H9 (cell line): ENCODE measurements at regions not wholly inside any gene's neighbourhood (a gene's known extent, or its start where the extent isn't known, plus 50 kb on each side); places are given as distances from the start of the nearest gene placed in this dataset.

Experiments used
- DNase-seq: peaks from one replicate; pipeline ENCODE4 v3.0.0-alpha.2; 2017
- H2AFZ ChIP-seq: one replicate; pipeline ENCODE4 v1.6.1; 2013; ENCODE audit warnings: mild to moderate bottlenecking, low read length, control low read depth, moderate library complexity
- H2AK5ac ChIP-seq: 2 replicates; pipeline ENCODE4 v1.6.1; 2013; ENCODE audit warnings: low read length, control low read depth, mixed read lengths; ENCODE audit not compliant: insufficient read length
- H2BK120ac ChIP-seq: one replicate; pipeline ENCODE4 v1.6.1; 2013; ENCODE audit warnings: low read depth, mild to moderate bottlenecking, low read length, control low read depth, inconsistent platforms; ENCODE audit not compliant: poor library complexity, severe bottlenecking
- H2BK12ac ChIP-seq: 2 replicates; pipeline ENCODE4 v1.6.1; 2013; ENCODE audit warnings: low read length, control low read depth, mixed read lengths, low read depth; ENCODE audit not compliant: insufficient read length
- H2BK15ac ChIP-seq: 2 replicates; pipeline ENCODE4 v1.6.1; 2013; ENCODE audit warnings: low read depth, low read length, control low read depth
- H2BK20ac ChIP-seq: one replicate; pipeline ENCODE4 v1.6.1; 2013; ENCODE audit warnings: low read depth, mild to moderate bottlenecking, low read length, control low read depth, inconsistent platforms; ENCODE audit not compliant: poor library complexity, severe bottlenecking
- H2BK5ac ChIP-seq: 2 replicates; pipeline ENCODE4 v1.6.1; 2013; ENCODE audit warnings: low read length, control low read depth, mixed read lengths; ENCODE audit not compliant: insufficient read length
- H3K14ac ChIP-seq: 2 replicates; pipeline ENCODE4 v1.6.1; 2013; ENCODE audit warnings: low read length, control low read depth; ENCODE audit not compliant: insufficient read depth
- H3K18ac ChIP-seq: 2 replicates; pipeline ENCODE4 v1.6.1; 2013; ENCODE audit warnings: low read depth, mild to moderate bottlenecking, mixed read lengths, low read length, control low read depth; ENCODE audit not compliant: insufficient read length
- H3K23ac ChIP-seq: 2 replicates; pipeline ENCODE4 v1.6.1; 2013; ENCODE audit warnings: low read length, control low read depth, mixed read lengths, low read depth; ENCODE audit not compliant: insufficient read length
- H3K23me2 ChIP-seq: 2 replicates; pipeline ENCODE4 v1.6.1; 2013; ENCODE audit warnings: low read depth, mild to moderate bottlenecking, mixed read lengths, low read length, control low read depth; ENCODE audit not compliant: insufficient read length, poor library complexity, severe bottlenecking
- H3K27ac ChIP-seq: 2 replicates; pipeline ENCODE4 v1.5.1; 2013; ENCODE audit warnings: low read length, control low read depth, mixed read lengths, low read depth; ENCODE audit not compliant: insufficient read length
- H3K27me3 ChIP-seq: 2 replicates; pipeline ENCODE4 v1.6.1; 2013; ENCODE audit warnings: low read length, control low read depth, inconsistent platforms; ENCODE audit not compliant: insufficient read depth
- H3K4ac ChIP-seq: 2 replicates; pipeline ENCODE4 v1.6.1; 2013; ENCODE audit warnings: low read depth, mild to moderate bottlenecking, control low read depth, inconsistent platforms, low read length, moderate library complexity
- H3K4me1 ChIP-seq: 2 replicates; pipeline ENCODE4 v1.6.1; 2013; ENCODE audit warnings: low read length, control low read depth, inconsistent platforms; ENCODE audit not compliant: insufficient read depth
- H3K4me2 ChIP-seq: 2 replicates; pipeline ENCODE4 v1.6.1; 2013; ENCODE audit warnings: low read length, control low read depth, mixed read lengths; ENCODE audit not compliant: insufficient read length, insufficient read depth
- H3K56ac ChIP-seq: 2 replicates; pipeline ENCODE4 v1.6.1; 2013; ENCODE audit warnings: low read depth, mild to moderate bottlenecking, mixed read lengths, low read length, control low read depth; ENCODE audit not compliant: insufficient read length
- H3K79me1 ChIP-seq: 2 replicates; pipeline ENCODE4 v1.6.1; 2013; ENCODE audit warnings: low read depth, mild to moderate bottlenecking, moderate library complexity, low read length, control low read depth, inconsistent platforms; ENCODE audit not compliant: insufficient read depth, poor library complexity, severe bottlenecking
- H3K79me2 ChIP-seq: 2 replicates; pipeline ENCODE4 v1.6.1; 2013; ENCODE audit warnings: low read length, control low read depth, inconsistent platforms; ENCODE audit not compliant: insufficient read depth
- H3K9ac ChIP-seq: 2 replicates; pipeline ENCODE4 v1.6.1; 2013; ENCODE audit warnings: low read length, control low read depth, mixed read lengths; ENCODE audit not compliant: insufficient read length; ENCODE audit errors: extremely low read depth
- H3K9me3 ChIP-seq: one replicate; pipeline ENCODE4 v1.6.1; 2013; ENCODE audit warnings: low read depth, low read length, inconsistent platforms; ENCODE audit not compliant: control insufficient read depth
- H3T11ph ChIP-seq: one replicate; pipeline ENCODE4 v1.6.1; 2013; ENCODE audit warnings: mild to moderate bottlenecking, low read length, control low read depth, inconsistent platforms
- H4K20me1 ChIP-seq: one replicate; pipeline ENCODE4 v1.6.1; 2013; ENCODE audit not compliant: control insufficient read depth, insufficient read length, insufficient read depth
- H4K5ac ChIP-seq: 2 replicates; pipeline ENCODE4 v1.6.1; 2013; ENCODE audit warnings: low read depth, mild to moderate bottlenecking, mixed read lengths, low read length, control low read depth; ENCODE audit not compliant: insufficient read length
- H4K8ac ChIP-seq: replicated peaks from 2 replicates; pipeline ENCODE4 v1.6.1; 2013; ENCODE audit warnings: low read length, control low read depth, mixed read lengths, low read depth; ENCODE audit not compliant: insufficient read length
- H4K91ac ChIP-seq: 2 replicates; pipeline ENCODE4 v1.6.1; 2013; ENCODE audit warnings: low read depth, mild to moderate bottlenecking, moderate library complexity, mixed read lengths, low read length, control low read depth; ENCODE audit not compliant: insufficient read length
- H3K27ac Mint-ChIP-seq, 3 experiments: 2 replicates in 2 of 3; 3 replicates in 1 of 3; pipeline ENCODE4 v1.8.0; 2020 to 2021; ENCODE audit warnings: mixed read lengths in 3 of 3, mild to moderate bottlenecking in 1 of 3, moderate library complexity in 1 of 3
- H3K27me3 Mint-ChIP-seq: 2 replicates; pipeline ENCODE4 v1.8.0; 2021; ENCODE audit warnings: low read depth, mild to moderate bottlenecking, moderate library complexity, mixed read lengths
- H3K36me3 Mint-ChIP-seq, 3 experiments: 2 replicates in 2 of 3; 3 replicates in 1 of 3; pipeline ENCODE4 v1.8.0; 2020 to 2021; ENCODE audit warnings: low read depth in 3 of 3, mixed read lengths in 3 of 3; ENCODE audit not compliant: insufficient read depth in 1 of 3
- H3K4me1 Mint-ChIP-seq, 2 experiments: 2 replicates each; pipeline ENCODE4 v1.8.0; 2020; ENCODE audit warnings: mixed read lengths in 2 of 2
- H3K4me3 Mint-ChIP-seq, 2 experiments: 2 replicates in 1 of 2; 3 replicates in 1 of 2; pipeline ENCODE4 v1.8.0; 2020 to 2021; ENCODE audit warnings: mild to moderate bottlenecking in 2 of 2, mixed read lengths in 2 of 2, moderate library complexity in 1 of 2
- H3K9me3 Mint-ChIP-seq, 2 experiments: 2 replicates in 1 of 2; 3 replicates in 1 of 2; pipeline ENCODE4 v1.8.0; 2020; ENCODE audit warnings: mild to moderate bottlenecking in 2 of 2, mixed read lengths in 2 of 2, moderate library complexity in 1 of 2
- WGBS: extraction: QIAGEN DNeasy Blood & Tissue Kit; methylation state at CpG from one replicate; pipeline ENCODE4 v1.1.7; 2013; ENCODE audit warnings: missing lambda C conversion rate, low lambda C conversion rate, mixed read lengths; ENCODE audit not compliant: insufficient read length; ENCODE audit errors: extremely low coverage; 5-methylcytosine and 5-hydroxymethylcytosine counted together
- TF ChIP-seq, protein P1 (sequence below): fragments of 200-600 bp; sonication (generic); conservative IDR thresholded peaks from 3 replicates; pipeline ENCODE4 v1.8.0; 2021; ENCODE audit warnings: antibody characterized with exemption, mild to moderate bottlenecking

DNA sequence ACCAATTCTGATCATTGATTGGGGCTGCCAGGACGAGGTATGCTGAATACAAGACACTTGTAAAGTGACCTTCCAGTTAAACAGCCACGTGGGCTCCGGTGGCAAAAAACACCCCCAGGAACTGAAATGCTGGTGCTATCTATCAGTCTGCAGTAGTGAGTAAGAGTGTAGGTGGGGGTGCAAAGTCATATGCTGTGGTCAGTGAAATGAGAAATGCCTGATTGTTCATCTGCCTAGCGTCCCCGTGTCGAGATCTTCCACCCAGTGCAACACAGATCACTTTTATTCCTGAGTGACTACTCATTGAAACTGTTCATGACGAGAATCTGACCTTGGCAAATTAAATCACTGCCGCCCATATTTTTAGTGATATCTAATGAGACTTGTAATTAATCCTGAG, 806.5 kb upstream of the GOT2 start:
- TF ChIP-seq, protein P1, sequence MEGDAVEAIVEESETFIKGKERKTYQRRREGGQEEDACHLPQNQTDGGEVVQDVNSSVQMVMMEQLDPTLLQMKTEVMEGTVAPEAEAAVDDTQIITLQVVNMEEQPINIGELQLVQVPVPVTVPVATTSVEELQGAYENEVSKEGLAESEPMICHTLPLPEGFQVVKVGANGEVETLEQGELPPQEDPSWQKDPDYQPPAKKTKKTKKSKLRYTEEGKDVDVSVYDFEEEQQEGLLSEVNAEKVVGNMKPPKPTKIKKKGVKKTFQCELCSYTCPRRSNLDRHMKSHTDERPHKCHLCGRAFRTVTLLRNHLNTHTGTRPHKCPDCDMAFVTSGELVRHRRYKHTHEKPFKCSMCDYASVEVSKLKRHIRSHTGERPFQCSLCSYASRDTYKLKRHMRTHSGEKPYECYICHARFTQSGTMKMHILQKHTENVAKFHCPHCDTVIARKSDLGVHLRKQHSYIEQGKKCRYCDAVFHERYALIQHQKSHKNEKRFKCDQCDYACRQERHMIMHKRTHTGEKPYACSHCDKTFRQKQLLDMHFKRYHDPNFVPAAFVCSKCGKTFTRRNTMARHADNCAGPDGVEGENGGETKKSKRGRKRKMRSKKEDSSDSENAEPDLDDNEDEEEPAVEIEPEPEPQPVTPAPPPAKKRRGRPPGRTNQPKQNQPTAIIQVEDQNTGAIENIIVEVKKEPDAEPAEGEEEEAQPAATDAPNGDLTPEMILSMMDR, result no peak
- H4K8ac ChIP-seq, result no peak overlapping the region
- no peak overlapping the region for H2BK5ac ChIP-seq
- no peaks in the 10 kb centered on the region for H4K20me1 ChIP-seq
- no peak overlapping the region for H3K9ac ChIP-seq
- H3K14ac ChIP-seq, result no peak overlapping the region
- no peak overlapping the region for H2BK120ac ChIP-seq
- peaks cover 4 to 7% of the 10 kb centered on the region in 2 experiments; a peak in 3 of 4 replicates for H3K4me1 Mint-ChIP-seq
- no peaks in the 10 kb centered on the region for H3K27me3 ChIP-seq
- no peaks in the 10 kb centered on the region; a peak in 1 of 5 replicates for H3K9me3 Mint-ChIP-seq
- DNase-seq, result no peak
- H3T11ph ChIP-seq, result no peak overlapping the region
- no peak overlapping the region for H3K23ac ChIP-seq
- no peaks in the 10 kb centered on the region for H3K27me3 Mint-ChIP-seq
- no peak overlapping the region for H3K4me3 Mint-ChIP-seq
- H3K79me1 ChIP-seq, result no peaks in the 10 kb centered on the region
- H3K27ac Mint-ChIP-seq, result peak overlapping the region in 1 of 3 experiments; percentile 16; a peak in 2 of 7 replicates
- no peak overlapping the region for H2AFZ ChIP-seq
- H3K4me2 ChIP-seq, result no peak overlapping the region
- no peak overlapping the region for H3K27ac ChIP-seq
- no peaks in the 10 kb centered on the region for H3K9me3 ChIP-seq
- no peaks in the 10 kb centered on the region for H3K36me3 Mint-ChIP-seq
- no CpG with 5 or more reads among the region's 8 CpGs for WGBS
- H4K91ac ChIP-seq, result no peak overlapping the region
- no peak overlapping the region for H2AK5ac ChIP-seq
- H3K23me2 ChIP-seq, result no peaks in the 10 kb centered on the region
- no peak overlapping the region for H2BK15ac ChIP-seq
- H3K79me2 ChIP-seq, result no peaks in the 10 kb centered on the region
- H3K18ac ChIP-seq, result no peak overlapping the region
- H4K5ac ChIP-seq, result no peak overlapping the region
- H2BK20ac ChIP-seq, result no peak overlapping the region
- no peak overlapping the region for H2BK12ac ChIP-seq
- no peak overlapping the region for H3K4ac ChIP-seq
- H3K56ac ChIP-seq, result no peak overlapping the region
- no peaks in the 10 kb centered on the region for H3K4me1 ChIP-seq
